K562 (cell line): ENCODE measurements at regions not wholly inside any gene's neighbourhood (a gene's known extent, or its start where the extent isn't known, plus 50 kb on each side); places are given as distances from the start of the nearest gene placed in this dataset.

Experiments
- ATAC-seq: fragments of 200-7000 bp; cut with Tn5 transposase; 3 replicates; pipeline ENCODE4 v1.9.1; 2020; ENCODE audit warnings: moderate library complexity
- BruUV-seq: library from RNA; stranded (reverse); fragments of 400-500 nt; replicated peaks from 2 replicates; lab custom pipeline; 2021; lab: Mats Ljungman, UMichigan
- CTCF ChIA-PET: fragments of 300-600 bp; formaldehyde crosslinking; extraction: SDS; loops from one replicate; lab custom pipeline; 2021; ENCODE audit warnings: low intra/inter-chr PET ratio; lab: Yijun Ruan, JAX
- POLR2A ChIA-PET: fragments of 300-600, 350-650 bp; sonication (Branson Sonifier 250); formaldehyde crosslinking; extraction: SDS; loops from one replicate; lab custom pipeline; 2021; ENCODE audit warnings: antibody characterized with exemption, inconsistent platforms; lab: Yijun Ruan, JAX
- DNase-seq, 4 experiments: peaks; one replicate each; pipeline versions ENCODE4 v3.0.0 to v3.0.0-alpha.2; 2011 to 2018; ENCODE audit warnings: low spot score in 3 of 4, mixed read lengths in 3 of 4; ENCODE audit errors: extremely low read depth in 1 of 4
- FAIRE-seq: peaks from 2 replicates; lab custom pipeline; 2011; peaks lifted over from hg19 to GRCh38; lab: Jason Lieb, UNC
- H2AFZ ChIP-seq: 2 replicates; pipeline ENCODE4 v1.6.0; 2011; ENCODE audit warnings: low read depth, low read length, control low read depth, inconsistent platforms
- H3K27ac ChIP-seq: fragments of 200-600 bp; 3 replicates; pipeline ENCODE4 v1.8.0; 2011; ENCODE audit warnings: low read depth, mild to moderate bottlenecking, control low read depth, inconsistent platforms, low read length, moderate library complexity, mixed read lengths; ENCODE audit errors: extremely low read depth
- H3K27me3 ChIP-seq, 2 experiments: fragments of 300-600 bp in 1 of 2; 2 replicates in 1 of 2; 3 replicates in 1 of 2; pipeline versions ENCODE4 v1.6.0 to v1.8.0; 2011; ENCODE audit warnings: inconsistent platforms in 2 of 2, low read length in 2 of 2, mild to moderate bottlenecking in 1 of 2, mixed read lengths in 1 of 2, moderate library complexity in 1 of 2; ENCODE audit not compliant: control insufficient read depth in 2 of 2, insufficient read depth in 2 of 2
- H3K36me3 ChIP-seq: fragments of 300-600 bp; 3 replicates; pipeline ENCODE4 v1.8.0; 2011; ENCODE audit warnings: mild to moderate bottlenecking, low read length, inconsistent platforms; ENCODE audit not compliant: control insufficient read depth, insufficient read depth
- H3K4me1 ChIP-seq, 2 experiments: fragments of 200-600 bp in 1 of 2; replicated peaks in 1 of 2; 2 replicates in 1 of 2; 3 replicates in 1 of 2; pipeline versions ENCODE4 v1.5.1 to v1.8.0; 2011; ENCODE audit warnings: inconsistent platforms in 2 of 2, low read length in 2 of 2, mild to moderate bottlenecking in 1 of 2, mixed read lengths in 1 of 2, moderate library complexity in 1 of 2; ENCODE audit not compliant: control insufficient read depth in 2 of 2, insufficient read depth in 2 of 2
- H3K4me2 ChIP-seq: 2 replicates; pipeline ENCODE4 v1.6.1; 2011; ENCODE audit warnings: low read length, control low read depth, inconsistent platforms, mixed read lengths; ENCODE audit not compliant: insufficient read depth
- H3K4me3 ChIP-seq: fragments of 200-600 bp; sonication (generic), shearing (Covaris generic); 2 replicates; pipeline ENCODE4 v1.5.1; 2016; ENCODE audit warnings: control low read depth, inconsistent platforms
- H3K79me2 ChIP-seq: fragments of 200-600 bp; 3 replicates; pipeline ENCODE4 v1.8.0; 2011; ENCODE audit warnings: low read length, inconsistent platforms; ENCODE audit not compliant: control insufficient read depth, insufficient read depth
- H3K9ac ChIP-seq, 2 experiments: 2 replicates each; pipeline versions ENCODE4 v1.6.0 to v1.6.1; 2011; ENCODE audit warnings: low read depth in 2 of 2, low read length in 2 of 2, control low read depth in 1 of 2, inconsistent platforms in 1 of 2, mild to moderate bottlenecking in 1 of 2, mixed read lengths in 1 of 2; ENCODE audit not compliant: insufficient read depth in 1 of 2
- H3K9me1 ChIP-seq: one replicate; pipeline ENCODE4 v1.6.0; 2011; ENCODE audit warnings: inconsistent platforms, mild to moderate bottlenecking, low read length, moderate library complexity; ENCODE audit not compliant: control insufficient read depth, insufficient read depth
- H3K9me3 ChIP-seq: replicated peaks from 2 replicates; pipeline ENCODE4 v1.5.1; 2011; ENCODE audit warnings: low read depth, low read length, inconsistent platforms; ENCODE audit not compliant: control insufficient read depth, insufficient read depth
- H4K20me1 ChIP-seq: replicated peaks from 2 replicates; pipeline ENCODE4 v1.6.1; 2011; ENCODE audit warnings: low read length, inconsistent platforms, mixed read lengths; ENCODE audit not compliant: control insufficient read depth, insufficient read depth
- CC2D1A ChIP-seq: fragments of 450-650 bp; IDR thresholded peaks from 2 replicates; pipeline ENCODE4 v1.6.1; 2017; ENCODE audit warnings: mild to moderate bottlenecking
- CHCHD3 ChIP-seq: fragments of 250-450 bp; sonication (Bioruptor Pico); IDR thresholded peaks from 2 replicates; pipeline ENCODE4 v2.1.2; 2022; ENCODE audit warnings: mild to moderate bottlenecking
- CXXC5 ChIP-seq: fragments of 250-450 bp; sonication (Bioruptor Pico); IDR thresholded peaks from 2 replicates; pipeline ENCODE4 v1.8.0; 2022; ENCODE audit warnings: inconsistent platforms, mild to moderate bottlenecking, moderate library complexity
- ETV6 ChIP-seq, 3 experiments: fragments of 150-350 bp in 1 of 3; sonication (generic) in 1 of 3; formaldehyde crosslinking in 1 of 3; IDR thresholded peaks; 2 replicates each; pipeline versions ENCODE4 v1.6.1 to v1.8.0; 2014 to 2022; ENCODE audit warnings: borderline replicate concordance in 2 of 3, low read depth in 2 of 3, antibody characterized with exemption in 1 of 3, low read length in 1 of 3, mild to moderate bottlenecking in 1 of 3, missing genetic modification reagents in 1 of 3
- FIP1L1 ChIP-seq: fragments of 200-400 bp; formaldehyde crosslinking; IDR thresholded peaks from 2 replicates; pipeline ENCODE4 v1.6.1; 2018; ENCODE audit warnings: mild to moderate bottlenecking, low read depth, low read length; ENCODE audit not compliant: poor library complexity, severe bottlenecking
- HMG20B ChIP-seq: fragments of 250-450 bp; sonication (Bioruptor Pico); IDR thresholded peaks from 2 replicates; pipeline ENCODE4 v1.5.0; 2021; ENCODE audit warnings: mild to moderate bottlenecking
- KAT2B ChIP-seq: IDR thresholded peaks from one replicate; pipeline ENCODE4 v1.6.1; 2012; ENCODE audit warnings: low read depth, mild to moderate bottlenecking, control low read depth, inconsistent platforms, low read length, moderate library complexity
- MAFK ChIP-seq: IDR thresholded peaks from 2 replicates; pipeline ENCODE4 v1.6.1; 2011; ENCODE audit warnings: low read length, improper control_type of control experiment
- MBD2 ChIP-seq: sonication (generic); IDR thresholded peaks from 2 replicates; pipeline ENCODE4 v1.6.1; 2016; ENCODE audit warnings: low read depth, borderline replicate concordance
- PHTF2 ChIP-seq: fragments of 250-450 bp; sonication (Bioruptor Pico); IDR thresholded peaks from 2 replicates; pipeline ENCODE4 v1.5.0; 2021; ENCODE audit warnings: mild to moderate bottlenecking
- RUNX1 ChIP-seq: sonication (generic); IDR thresholded peaks from 2 replicates; pipeline ENCODE4 v1.6.1; 2016; ENCODE audit warnings: antibody characterized with exemption, low read depth
- SMAD2 ChIP-seq: fragments of 150-350 bp; IDR thresholded peaks from 2 replicates; pipeline ENCODE4 v1.6.1; 2014; ENCODE audit warnings: low read depth, mild to moderate bottlenecking, low read length
- ZEB2 ChIP-seq: fragments of 450-650 bp; IDR thresholded peaks from 2 replicates; pipeline ENCODE4 v1.6.1; 2016
- ZKSCAN8 ChIP-seq: fragments of 200-800 bp; sonication (Bioruptor generic); IDR thresholded peaks from 2 replicates; pipeline ENCODE4 v1.6.1; 2016; ENCODE audit warnings: missing genetic modification characterization, missing compliant biosample characterization
- WGBS: fragments of 100-300 bp; shearing (Covaris generic); methylation state at CpG from one replicate; pipeline ENCODE4 v1.1.6; 2016; ENCODE audit warnings: low coverage, mixed read lengths; ENCODE audit not compliant: insufficient coverage; ENCODE audit errors: missing lambda C conversion rate; 5-methylcytosine and 5-hydroxymethylcytosine counted together
- in situ Hi-C: fragments of 300-500 bp; cut with MboI; formaldehyde crosslinking; loops from 4 replicates; pipeline ENCODE4 v1.15.0; 2018; ENCODE audit warnings: inconsistent platforms, mixed read lengths
- intact Hi-C: fragments of 100-400 bp; cut with micrococcal nuclease; formaldehyde crosslinking; loops from 2 replicates; pipeline ENCODE4 v1.14.2; 2022
- TF ChIP-seq, protein P1 (sequence below): fragments of 150-350 bp; conservative IDR thresholded peaks from 2 replicates; pipeline ENCODE4 v1.6.1; 2014; ENCODE audit warnings: low read length
- TF ChIP-seq, protein P2 (sequence below): fragments of 450-650 bp; IDR thresholded peaks from 2 replicates; pipeline ENCODE4 v1.6.1; 2014; ENCODE audit warnings: low read depth, mild to moderate bottlenecking, moderate library complexity, borderline replicate concordance
- TF ChIP-seq, protein P3 (sequence below): fragments of 450-650 bp; IDR thresholded peaks from 2 replicates; pipeline ENCODE4 v1.6.1; 2016; ENCODE audit warnings: borderline replicate concordance

- TF ChIP-seq CHCHD3 (CRISPR knock-in tag) = no peak
- TF ChIP-seq FIP1L1 = no peak
- TF ChIP-seq ZEB2 = no peak
Measured at GRCh38 chr5:152649609-152650008, 244.5 kb upstream of the NMUR2 start (continued).

DNA sequence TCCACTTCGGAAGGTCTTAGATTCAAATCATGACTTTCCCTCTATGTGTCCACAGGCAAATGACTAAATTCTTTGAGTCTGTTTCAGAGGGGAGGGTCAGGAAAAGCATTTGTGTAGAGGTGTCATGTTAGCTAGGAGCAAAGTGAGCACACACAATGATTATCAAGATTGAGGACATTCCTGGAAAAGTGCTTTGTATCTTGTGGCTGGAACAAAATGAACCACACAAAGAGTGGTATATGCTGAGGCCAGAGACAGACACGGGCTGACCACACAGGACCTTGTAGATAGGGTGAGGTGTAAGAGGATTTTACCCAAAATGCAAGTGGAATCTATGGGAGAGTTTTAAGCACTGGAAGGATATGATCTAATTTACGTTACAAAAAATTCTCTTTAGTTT lies 245.3 kb upstream of the NMUR2 start:
- POLR2A ChIA-PET = no interaction called here
- Histone ChIP-seq H3K4me2 (no peak overlapping the region), H3K4me1 (no peaks in the 10 kb centered on the region), H3K27me3 (no peaks in the 10 kb centered on the region), H3K9me3 (no peaks in the 10 kb centered on the region), H2AFZ (no peak overlapping the region), H3K79me2 (no peaks in the 10 kb centered on the region), H3K36me3 (no peaks in the 10 kb centered on the region), H3K4me3 (no peak overlapping the region), H4K20me1 (no peaks in the 10 kb centered on the region), H3K9ac (no peak overlapping the region), H3K27ac (no peak overlapping the region), H3K9me1 (no peaks in the 10 kb centered on the region)
- 0% methylated on average over 3 of the region's 3 CpGs for WGBS
- CTCF ChIA-PET = no interaction called here
- FAIRE-seq = no peak
- no peak for DNase-seq
- TF ChIP-seq HMG20B (CRISPR knock-in tag) (no peak), MAFK (no peak), RUNX1 (no peak), MBD2 (no peak), ZKSCAN8 (CRISPR knock-in tag) (no peak), ETV6 (IDR thresholded peaks at IDR 0.05; ENCODE audit: borderline replicate concordance in 1 of 2, low read depth in 2 of 2, low read length in 1 of 2) (no peak), ETV6 (CRISPR knock-in tag; IDR thresholded peaks at IDR 0.05; ENCODE audit: borderline replicate concordance) (no peak), CC2D1A (no peak), KAT2B (no peak), PHTF2 (CRISPR knock-in tag) (no peak), SMAD2 (no peak), CXXC5 (CRISPR knock-in tag) (no peak)
- TF ChIP-seq, protein P1, sequence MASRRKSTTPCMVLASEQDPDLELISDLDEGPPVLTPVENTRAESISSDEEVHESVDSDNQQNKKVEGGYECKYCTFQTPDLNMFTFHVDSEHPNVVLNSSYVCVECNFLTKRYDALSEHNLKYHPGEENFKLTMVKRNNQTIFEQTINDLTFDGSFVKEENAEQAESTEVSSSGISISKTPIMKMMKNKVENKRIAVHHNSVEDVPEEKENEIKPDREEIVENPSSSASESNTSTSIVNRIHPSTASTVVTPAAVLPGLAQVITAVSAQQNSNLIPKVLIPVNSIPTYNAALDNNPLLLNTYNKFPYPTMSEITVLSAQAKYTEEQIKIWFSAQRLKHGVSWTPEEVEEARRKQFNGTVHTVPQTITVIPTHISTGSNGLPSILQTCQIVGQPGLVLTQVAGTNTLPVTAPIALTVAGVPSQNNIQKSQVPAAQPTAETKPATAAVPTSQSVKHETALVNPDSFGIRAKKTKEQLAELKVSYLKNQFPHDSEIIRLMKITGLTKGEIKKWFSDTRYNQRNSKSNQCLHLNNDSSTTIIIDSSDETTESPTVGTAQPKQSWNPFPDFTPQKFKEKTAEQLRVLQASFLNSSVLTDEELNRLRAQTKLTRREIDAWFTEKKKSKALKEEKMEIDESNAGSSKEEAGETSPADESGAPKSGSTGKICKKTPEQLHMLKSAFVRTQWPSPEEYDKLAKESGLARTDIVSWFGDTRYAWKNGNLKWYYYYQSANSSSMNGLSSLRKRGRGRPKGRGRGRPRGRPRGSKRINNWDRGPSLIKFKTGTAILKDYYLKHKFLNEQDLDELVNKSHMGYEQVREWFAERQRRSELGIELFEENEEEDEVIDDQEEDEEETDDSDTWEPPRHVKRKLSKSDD = no peak
- TF ChIP-seq, protein P2, sequence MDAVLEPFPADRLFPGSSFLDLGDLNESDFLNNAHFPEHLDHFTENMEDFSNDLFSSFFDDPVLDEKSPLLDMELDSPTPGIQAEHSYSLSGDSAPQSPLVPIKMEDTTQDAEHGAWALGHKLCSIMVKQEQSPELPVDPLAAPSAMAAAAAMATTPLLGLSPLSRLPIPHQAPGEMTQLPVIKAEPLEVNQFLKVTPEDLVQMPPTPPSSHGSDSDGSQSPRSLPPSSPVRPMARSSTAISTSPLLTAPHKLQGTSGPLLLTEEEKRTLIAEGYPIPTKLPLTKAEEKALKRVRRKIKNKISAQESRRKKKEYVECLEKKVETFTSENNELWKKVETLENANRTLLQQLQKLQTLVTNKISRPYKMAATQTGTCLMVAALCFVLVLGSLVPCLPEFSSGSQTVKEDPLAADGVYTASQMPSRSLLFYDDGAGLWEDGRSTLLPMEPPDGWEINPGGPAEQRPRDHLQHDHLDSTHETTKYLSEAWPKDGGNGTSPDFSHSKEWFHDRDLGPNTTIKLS = no peak
- TF ChIP-seq, protein P3, sequence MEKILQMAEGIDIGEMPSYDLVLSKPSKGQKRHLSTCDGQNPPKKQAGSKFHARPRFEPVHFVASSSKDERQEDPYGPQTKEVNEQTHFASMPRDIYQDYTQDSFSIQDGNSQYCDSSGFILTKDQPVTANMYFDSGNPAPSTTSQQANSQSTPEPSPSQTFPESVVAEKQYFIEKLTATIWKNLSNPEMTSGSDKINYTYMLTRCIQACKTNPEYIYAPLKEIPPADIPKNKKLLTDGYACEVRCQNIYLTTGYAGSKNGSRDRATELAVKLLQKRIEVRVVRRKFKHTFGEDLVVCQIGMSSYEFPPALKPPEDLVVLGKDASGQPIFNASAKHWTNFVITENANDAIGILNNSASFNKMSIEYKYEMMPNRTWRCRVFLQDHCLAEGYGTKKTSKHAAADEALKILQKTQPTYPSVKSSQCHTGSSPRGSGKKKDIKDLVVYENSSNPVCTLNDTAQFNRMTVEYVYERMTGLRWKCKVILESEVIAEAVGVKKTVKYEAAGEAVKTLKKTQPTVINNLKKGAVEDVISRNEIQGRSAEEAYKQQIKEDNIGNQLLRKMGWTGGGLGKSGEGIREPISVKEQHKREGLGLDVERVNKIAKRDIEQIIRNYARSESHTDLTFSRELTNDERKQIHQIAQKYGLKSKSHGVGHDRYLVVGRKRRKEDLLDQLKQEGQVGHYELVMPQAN = no peak
- intact Hi-C loops = no loop called here
- no peak for ATAC-seq
- in situ Hi-C loops = no loop called here
- BruUV-seq = no TSS peak
